ENCODE measurements at regions not wholly inside any gene's neighbourhood (a gene's known extent, or its start where the extent isn't known, plus 50 kb on each side); places are given as distances from the start of the nearest gene placed in this dataset.
"Not testable (repeated sequence)": the region's sequence is repeated elsewhere in the genome, so short reads cannot be mapped to it uniquely, and the experiment has no call there.

DNA sequence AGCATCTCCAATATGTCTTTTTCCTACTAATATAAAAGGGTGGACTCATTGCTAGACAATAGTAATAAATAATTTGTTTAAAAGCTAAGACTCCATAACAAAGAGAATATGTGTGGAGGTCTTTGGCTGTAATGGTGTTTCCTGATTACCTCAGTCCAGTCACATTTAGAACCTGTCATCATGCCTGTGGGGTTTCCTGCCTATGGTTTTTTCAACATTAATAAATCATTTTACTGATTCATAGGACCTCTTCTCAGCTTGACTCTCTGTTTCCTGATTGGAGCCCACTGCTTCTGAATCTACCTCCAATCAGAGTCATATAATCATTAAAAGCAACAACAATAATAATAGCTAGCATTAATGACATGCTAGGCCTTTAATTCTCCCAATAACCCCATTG lies 52.4 kb upstream of the GNAI1 start:
- DNase-seq: no peak

- DNase-seq: no peak
Observed at GRCh38 chr7:80078886-80079285, 55.7 kb upstream of the GNAI1 start.

DNA sequence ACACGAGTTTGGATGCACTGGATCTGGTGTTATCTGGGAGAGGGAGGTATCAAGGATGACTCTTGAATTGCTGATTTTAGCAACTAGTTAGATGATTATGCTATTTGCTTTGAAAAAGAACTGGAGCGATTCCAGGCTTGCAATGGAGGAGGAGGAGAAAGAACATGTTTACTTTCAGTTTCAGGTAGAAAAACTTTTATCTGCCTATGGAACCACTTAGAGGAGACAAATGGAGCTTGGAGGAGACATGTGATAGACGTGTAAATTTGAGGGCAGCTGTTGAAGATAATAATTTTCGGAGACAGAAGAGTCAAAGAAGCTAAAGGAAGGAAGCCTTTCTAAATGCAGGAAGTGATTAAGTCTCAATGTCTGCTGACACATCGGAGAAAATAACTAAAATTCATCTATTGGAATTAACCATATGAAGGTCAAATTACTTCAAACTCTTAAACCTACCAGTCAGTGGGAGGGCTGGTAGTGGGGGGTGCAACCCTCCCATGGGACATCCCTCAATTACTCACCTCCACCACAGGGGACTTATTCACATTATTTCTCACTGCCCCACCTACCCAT lies 56.4 kb upstream of the GNAI1 start:
- DNase-seq: peak in 2 of 51 donors; percentile 5 to 37

- DNase-seq: no peak
Observed at GRCh38 chr7:80070391-80070790, 64.2 kb upstream of the GNAI1 start.

GRCh38 chr7:80066639-80067038 lies 68.0 kb upstream of the GNAI1 start:
- no peak for DNase-seq

DNA sequence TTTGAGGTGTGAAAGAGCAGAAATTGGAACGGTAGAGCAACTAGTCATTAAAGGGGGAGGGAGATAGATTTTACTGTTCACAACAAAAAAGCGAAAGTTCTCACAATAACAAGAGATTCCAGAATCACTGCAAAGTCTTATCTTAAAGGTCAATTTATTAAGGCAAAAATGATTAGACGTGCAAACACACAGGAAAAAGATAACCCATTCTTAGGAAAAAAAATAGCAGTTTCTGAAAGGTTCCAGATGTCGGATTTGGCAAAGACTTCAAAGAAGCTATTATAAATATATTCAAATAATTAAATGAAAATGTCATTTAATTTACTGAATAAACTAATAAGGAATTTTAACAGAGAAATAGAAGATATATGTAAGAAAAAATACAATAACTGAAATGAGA lies 70.8 kb upstream of the GNAI1 start:
- no peak for DNase-seq

- DNase-seq: peak in 1 of 51 donors; percentile 28
Observed at GRCh38 chr7:80060218-80060806, 74.3 kb upstream of the GNAI1 start.

- DNase-seq: no peak
Observed at GRCh38 chr7:80057488-80057887, 77.1 kb upstream of the GNAI1 start.

GRCh38 chr7:80054356-80054755 lies 80.3 kb upstream of the GNAI1 start:
- no peak for DNase-seq

DNA sequence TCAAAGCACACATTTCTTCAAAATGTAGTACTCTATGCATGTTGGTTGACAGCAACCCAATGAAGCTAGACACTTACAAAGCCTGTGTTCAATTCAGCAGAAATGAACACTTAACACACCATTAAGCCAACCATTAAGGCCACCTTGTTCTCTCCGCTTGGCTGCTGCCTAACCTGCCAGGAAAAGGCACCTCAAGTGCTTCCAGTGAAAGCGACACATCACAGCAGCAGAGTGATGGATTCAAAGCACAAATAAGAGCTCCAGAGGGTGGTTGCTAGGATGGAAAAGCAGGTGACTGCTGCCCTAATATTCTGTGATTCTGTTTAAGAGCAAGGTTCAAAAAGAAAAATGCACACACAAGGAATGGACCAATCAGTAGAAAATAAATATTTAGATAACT lies 81.5 kb upstream of the GNAI1 start:
- DNase-seq: peak in 4 of 51 donors; percentile 1 to 8 (median 2)

- DNase-seq: no peak
Observed at GRCh38 chr7:80047856-80048459, 86.7 kb upstream of the GNAI1 start.

DNA sequence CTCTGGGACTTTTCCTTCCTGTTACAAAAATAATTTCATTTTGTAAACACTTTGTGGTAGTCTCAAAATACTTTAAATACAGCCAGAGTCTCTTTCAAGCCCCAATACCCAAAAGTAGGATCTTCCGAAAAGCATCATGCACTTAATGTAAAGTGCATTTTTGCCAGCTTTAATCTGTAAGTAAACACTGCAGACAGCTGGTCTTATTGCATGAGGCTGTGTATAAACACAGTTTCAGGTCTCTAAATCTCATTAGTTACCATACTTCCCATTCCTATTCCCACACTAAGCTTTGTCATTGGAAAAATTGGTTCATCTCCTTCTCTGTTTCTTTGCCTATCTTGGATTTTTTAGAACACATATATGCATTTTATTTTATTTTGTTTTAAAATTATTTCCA lies 87.6 kb upstream of the GNAI1 start:
- no peak for DNase-seq

DNA sequence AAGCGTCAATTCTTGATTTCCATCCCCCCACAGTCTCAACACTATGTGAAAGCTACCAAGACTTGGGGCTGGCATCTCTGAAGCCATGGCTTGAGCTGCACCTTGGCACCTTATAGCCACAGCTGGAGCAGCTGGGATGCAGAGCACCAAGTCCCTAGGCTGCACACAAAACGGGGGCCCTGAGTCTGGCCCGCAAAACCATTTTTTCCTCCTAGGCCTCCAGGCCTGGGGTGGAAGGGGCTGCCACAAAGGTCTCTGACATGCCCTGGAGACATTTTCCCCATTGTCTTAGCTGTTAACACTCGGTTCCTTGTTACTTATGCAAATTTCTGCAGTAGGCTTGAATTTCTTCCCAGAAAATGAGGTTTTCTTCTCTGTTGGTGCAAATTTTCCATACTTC lies 89.8 kb upstream of the GNAI1 start:
- DNase-seq: no peak

DNA sequence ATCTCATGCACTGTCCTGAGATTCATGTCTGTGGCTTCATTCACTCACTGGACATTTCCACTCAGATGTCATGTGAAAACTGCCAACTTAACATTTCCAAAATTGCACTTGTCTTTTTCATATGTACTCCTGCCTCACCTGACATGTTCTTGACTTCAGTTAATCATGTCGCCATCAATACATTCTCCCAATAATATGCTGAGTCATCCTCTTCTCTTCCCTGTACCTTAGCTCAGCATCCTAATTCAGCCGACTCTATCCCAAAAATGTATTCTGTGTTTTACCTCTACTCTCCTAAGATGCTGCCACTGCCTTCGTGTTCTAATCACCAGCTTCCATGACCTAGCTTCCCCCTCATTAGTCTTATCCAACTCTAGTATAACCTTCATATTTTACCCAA lies 93.9 kb upstream of the GNAI1 start:
- DNase-seq: no peak

GRCh38 chr7:80040335-80040734 lies 94.3 kb upstream of the GNAI1 start:
- no peak for DNase-seq

- DNase-seq: no peak
Observed at GRCh38 chr7:80039251-80039884, 95.3 kb upstream of the GNAI1 start.

DNA sequence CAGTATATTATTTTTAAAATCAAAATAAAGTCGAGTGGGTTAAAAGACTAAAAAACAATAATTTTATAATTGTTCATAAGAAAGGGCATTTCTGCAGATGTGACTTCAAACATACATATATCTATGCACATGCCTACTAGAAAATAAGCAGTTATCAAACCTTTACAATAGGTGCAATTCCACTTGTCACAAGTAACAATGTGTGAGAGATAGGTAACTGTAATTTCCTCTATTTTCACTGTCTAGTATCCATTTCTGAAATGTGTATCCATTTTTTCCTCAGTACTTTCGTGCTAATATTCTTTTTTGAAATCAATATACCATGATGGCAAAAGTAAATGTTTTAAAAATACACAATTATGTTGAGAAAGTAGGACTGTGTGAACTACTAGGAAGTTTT lies 96.9 kb upstream of the GNAI1 start:
- DNase-seq: no peak

DNA sequence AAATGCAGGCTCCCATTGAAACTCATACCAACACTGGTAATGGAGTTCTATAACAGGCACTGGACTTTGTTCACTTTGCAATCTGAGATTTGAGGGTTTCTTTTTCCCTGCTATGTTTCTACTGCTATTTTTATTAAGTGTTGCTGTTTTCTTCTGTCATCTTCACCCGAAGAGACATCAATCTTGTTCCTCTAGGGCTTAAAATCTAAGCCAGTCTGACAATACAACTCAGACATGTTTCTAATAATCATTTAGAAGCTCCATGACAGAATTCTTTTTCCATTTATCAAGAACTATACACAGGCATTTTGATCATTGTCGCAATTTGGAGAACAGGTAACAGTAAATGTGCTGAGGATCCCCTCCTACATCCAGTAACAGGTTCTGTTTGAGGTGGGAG lies 98.5 kb upstream of the GNAI1 start:
- no peak for DNase-seq

DNA sequence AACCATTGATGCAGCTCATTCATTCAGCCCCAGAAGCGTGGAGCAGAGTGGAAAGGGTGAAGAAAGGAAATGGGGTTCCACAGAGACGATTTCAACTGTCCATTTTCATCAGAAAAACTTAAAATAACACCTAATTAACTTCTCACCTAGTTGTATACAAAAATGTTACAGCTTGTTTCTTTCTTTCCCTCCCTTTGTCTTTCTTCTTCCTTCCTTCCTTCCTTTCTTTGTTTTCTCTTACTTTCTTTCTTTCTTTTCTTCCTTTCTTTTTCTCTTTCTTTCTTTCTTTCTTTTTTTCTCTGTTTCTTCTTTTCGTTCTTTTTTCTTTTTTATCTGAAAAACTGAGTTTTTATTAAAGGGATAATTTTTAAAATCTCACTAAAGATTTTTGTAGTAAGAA lies 105.9 kb upstream of the GNAI1 start:
- DNase-seq: no peak

GRCh38 chr7:80027611-80028173 lies 106.9 kb upstream of the GNAI1 start:
- no peak for DNase-seq

GRCh38 chr7:80026766-80027165 lies 107.9 kb upstream of the GNAI1 start:
- DNase-seq: no peak

GRCh38 chr7:80020277-80020676 lies 114.4 kb upstream of the GNAI1 start:
- DNase-seq: not testable (repeated sequence)

- DNase-seq: not testable (repeated sequence)
Observed at GRCh38 chr7:80019809-80020207, 114.8 kb upstream of the GNAI1 start.

Measured in hypothalamus (tissue), 51 donors.